ENCODE measurements at regions not wholly inside any gene's neighbourhood (a gene's known extent, or its start where the extent isn't known, plus 50 kb on each side); places are given as distances from the start of the nearest gene placed in this dataset.

- TF ChIP-seq, protein P1, sequence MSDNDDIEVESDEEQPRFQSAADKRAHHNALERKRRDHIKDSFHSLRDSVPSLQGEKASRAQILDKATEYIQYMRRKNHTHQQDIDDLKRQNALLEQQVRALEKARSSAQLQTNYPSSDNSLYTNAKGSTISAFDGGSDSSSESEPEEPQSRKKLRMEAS (IDR thresholded peaks at IDR 0.05), result no peak
- no peak for TF ChIP-seq YY1 (IDR thresholded peaks at IDR 0.05; ENCODE audit: extremely low read depth, insufficient replicate concordance, low read depth, low read length)
- no peak for TF ChIP-seq POLR2A (IDR thresholded peaks at IDR 0.05; ENCODE audit: borderline replicate concordance, extremely low read depth, insufficient read depth, insufficient read length)
- TF ChIP-seq RAD21 (IDR thresholded peaks at IDR 0.05; ENCODE audit: low read depth), result no peak
- TF ChIP-seq, protein P2, sequence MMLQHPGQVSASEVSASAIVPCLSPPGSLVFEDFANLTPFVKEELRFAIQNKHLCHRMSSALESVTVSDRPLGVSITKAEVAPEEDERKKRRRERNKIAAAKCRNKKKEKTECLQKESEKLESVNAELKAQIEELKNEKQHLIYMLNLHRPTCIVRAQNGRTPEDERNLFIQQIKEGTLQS (IDR thresholded peaks at IDR 0.05), result no peak
- no peak for TF ChIP-seq REST (IDR thresholded peaks at IDR 0.05; ENCODE audit: low read depth)
- TF ChIP-seq CBX3 (IDR thresholded peaks at IDR 0.05; ENCODE audit: low read depth), result no peak
- TF ChIP-seq JUND (IDR thresholded peaks at IDR 0.05), result no peak
- TF ChIP-seq SIN3A (IDR thresholded peaks at IDR 0.05; ENCODE audit: low read depth), result no peak
- no peak for TF ChIP-seq CTCF (IDR thresholded peaks at IDR 0.05 in 2 of 3, conservative IDR thresholded peaks at IDR 0.05 in 1 of 3; ENCODE audit: borderline replicate concordance in 1 of 3, insufficient read depth in 1 of 3, low read depth in 2 of 3, low read length in 2 of 3)
- no peak for TF ChIP-seq FOSL1 (IDR thresholded peaks at IDR 0.05; ENCODE audit: low read depth)
- no peak for TF ChIP-seq ELF1 (IDR thresholded peaks at IDR 0.05; ENCODE audit: borderline replicate concordance, low read depth)
- no peak for TF ChIP-seq SRF (IDR thresholded peaks at IDR 0.05; ENCODE audit: low read depth)
- no peak for TF ChIP-seq POLR2AphosphoS5 (IDR thresholded peaks at IDR 0.05; ENCODE audit: low read depth, low read length)
- Histone ChIP-seq H3K4me3 (replicated peaks in 1 of 2; ENCODE audit: low read depth in 1 of 2, low read length in 2 of 2) (no peak overlapping the region), H3K27me3 (ENCODE audit: insufficient read depth, low read length) (no peaks in the 10 kb centered on the region), H3K4me1 (ENCODE audit: control insufficient read depth in 1 of 2, insufficient read depth in 2 of 2, low read length in 2 of 2) (peaks cover 0 to 4% of the 10 kb centered on the region in 2 experiments; a peak in 1 of 4 replicates), H3K4me2 (ENCODE audit: low read length) (no peak overlapping the region), H3K9me2 (ENCODE audit: insufficient read depth) (no peaks in the 10 kb centered on the region), H3K9me3 (ENCODE audit: control insufficient read depth in 1 of 2, insufficient read depth in 1 of 2, low read depth in 1 of 2, low read length in 2 of 2) (no peaks in the 10 kb centered on the region), H3K27ac (ENCODE audit: low read depth, low read length) (no peak overlapping the region), H3K79me2 (ENCODE audit: insufficient read depth, low read length) (no peaks in the 10 kb centered on the region), H3K36me3 (ENCODE audit: control insufficient read depth in 1 of 2, insufficient read depth in 2 of 2, low read length in 2 of 2) (no peaks in the 10 kb centered on the region), H3K9ac (ENCODE audit: low read length) (no peak overlapping the region), H2AFZ (ENCODE audit: low read depth, low read length, poor library complexity, severe bottlenecking) (no peak overlapping the region), H4K20me1 (ENCODE audit: insufficient read depth) (no peaks in the 10 kb centered on the region)
- ChIA-PET RAD21 (ENCODE audit: low non-redundant PET in 1 of 2, low total read pairs in 2 of 2, uncharacterized antibody in 2 of 2, unreplicated experiment in 2 of 2) (no interaction called here), CTCF (interaction anchor here (1.7 kb wide), 1 partner anchor 362 kb away, joined by 5 read pairs; no protein-coding TSS in a partner anchor), POLR2A (no interaction called here)
- no TSS peak for BruUV-seq (replicated peaks)
- ATAC-seq (no peak; the same call in 1 of the 2 replicates), DNase-seq (ENCODE audit: low read depth, low spot score) (no peak)
- intact Hi-C loops (cut with micrococcal nuclease), result no loop called here
Observed at GRCh38 chr12:76649099-76649498, 89.5 kb upstream of the OSBPL8 start.

Data from HCT116 (cell line).